ENCODE measurements at regions not wholly inside any gene's neighbourhood (a gene's known extent, or its start where the extent isn't known, plus 50 kb on each side); places are given as distances from the start of the nearest gene placed in this dataset.

DNA sequence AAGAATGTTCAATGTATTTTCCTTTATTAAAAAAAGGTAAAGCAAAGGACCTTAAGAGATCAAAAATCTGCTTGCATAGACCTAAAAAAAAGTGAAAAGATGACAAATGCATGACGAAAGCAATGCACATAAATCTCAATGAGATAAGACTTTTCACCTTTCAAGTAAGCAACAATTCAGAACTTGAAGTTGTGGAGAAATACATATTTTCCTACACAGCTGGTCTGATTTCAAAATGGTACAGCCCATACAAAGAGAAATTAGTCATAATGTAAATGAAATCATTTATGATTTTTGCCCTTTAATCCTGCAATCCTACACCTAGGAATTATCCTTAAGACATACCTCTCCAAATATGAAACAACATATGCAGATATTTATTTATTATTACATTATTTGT lies 568.0 kb downstream of the ANXA1 start:
- intact Hi-C loops (cut with DNase I): no loop called here
- no peaks in the 10 kb centered on the region for H3K9me3 ChIP-seq
- ATAC-seq (no peak), DNase-seq (no peak)
- H3K4me3 ChIP-seq: no peak overlapping the region
- no peaks in the 10 kb centered on the region for H3K36me3 ChIP-seq (ENCODE audit: insufficient read depth in 1 of 2, low read depth in 1 of 2)
- no peaks in the 10 kb centered on the region for H3K4me1 ChIP-seq
- no peaks in the 10 kb centered on the region for H3K27me3 ChIP-seq (ENCODE audit: insufficient read depth in 3 of 3, low read length in 2 of 3)
- no peak overlapping the region for H3K27ac ChIP-seq
- TF ChIP-seq CTCF (IDR thresholded peaks at IDR 0.05): no peak
- 76 to 80% (median 80%) methylated on average over 1 of the region's 1 CpG for WGBS, 3 donors

GRCh38 chr9:73720601-73721000 lies 568.9 kb downstream of the ANXA1 start:
- no peak for ATAC-seq
- intact Hi-C loops (cut with DNase I): no loop called here
- H3K9me3 ChIP-seq: no peaks in the 10 kb centered on the region
- H3K4me3 ChIP-seq: no peak overlapping the region
- no peak for DNase-seq
- no peak overlapping the region for H3K27ac ChIP-seq
- H3K27me3 ChIP-seq (ENCODE audit: insufficient read depth in 3 of 3, low read length in 2 of 3): no peaks in the 10 kb centered on the region
- TF ChIP-seq CTCF (IDR thresholded peaks at IDR 0.05): no peak
- no peaks in the 10 kb centered on the region for H3K4me1 ChIP-seq
- H3K36me3 ChIP-seq (ENCODE audit: insufficient read depth in 1 of 2, low read depth in 1 of 2): no peaks in the 10 kb centered on the region
- 67 to 73% (median 70%) methylated on average over 4 of the region's 4 CpGs for WGBS, 3 donors

- TF ChIP-seq CTCF (IDR thresholded peaks at IDR 0.05): no peak
- intact Hi-C loops (cut with DNase I): no loop called here
- Histone ChIP-seq H3K4me3 (no peak overlapping the region), H3K4me1 (no peaks in the 10 kb centered on the region), H3K27me3 (ENCODE audit: insufficient read depth in 3 of 3, low read length in 2 of 3) (no peaks in the 10 kb centered on the region), H3K9me3 (no peaks in the 10 kb centered on the region), H3K27ac (no peak overlapping the region), H3K36me3 (ENCODE audit: insufficient read depth in 1 of 2, low read depth in 1 of 2) (no peaks in the 10 kb centered on the region)
- DNase-seq (no peak), ATAC-seq (no peak)
- 65 to 74% (median 67%) methylated on average over 2 of the region's 2 CpGs for WGBS, 3 donors
These were observed 584.6 kb downstream of the ANXA1 start for GRCh38 chr9:73736270-73736669.

DNA sequence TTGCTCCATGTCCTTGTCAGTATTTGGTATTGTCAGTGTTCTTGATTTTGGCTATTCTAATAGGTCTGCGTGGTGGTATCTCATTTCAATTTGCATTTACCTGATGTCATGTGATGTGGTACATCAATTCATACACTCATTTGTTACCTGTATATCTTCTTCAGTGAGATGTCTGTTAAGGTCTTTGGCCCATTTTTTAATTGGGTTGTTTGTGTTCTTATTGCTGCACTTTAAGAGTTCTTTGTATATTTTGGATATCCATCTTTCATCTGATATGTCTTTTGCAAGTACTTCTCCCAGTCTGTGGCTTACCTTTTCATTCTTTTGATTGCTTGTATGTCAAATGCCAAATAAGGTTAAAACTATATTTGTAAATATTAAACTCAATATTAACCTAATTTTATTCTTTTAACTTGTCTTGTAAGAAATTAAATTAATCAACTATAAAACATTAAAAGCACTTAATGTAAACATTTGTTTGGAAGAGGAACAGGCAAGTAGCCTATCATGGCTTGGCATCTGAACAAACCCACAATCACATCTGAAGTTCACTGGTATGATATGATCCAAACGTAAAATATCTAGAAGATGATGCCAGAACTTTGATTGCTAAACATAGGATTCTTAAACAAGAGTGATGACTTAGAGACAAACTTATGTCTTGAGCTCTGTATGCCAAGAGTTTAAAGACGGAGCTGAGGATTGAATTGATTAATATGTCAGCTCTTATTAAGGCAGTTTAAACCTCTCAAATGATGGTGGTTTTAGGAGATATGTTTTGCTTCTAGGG lies 587.3 kb downstream of the ANXA1 start:
- intact Hi-C loops (cut with DNase I): no loop called here
- Histone ChIP-seq H3K4me3 (no peak overlapping the region), H3K27me3 (ENCODE audit: insufficient read depth in 3 of 3, low read length in 2 of 3) (no peaks in the 10 kb centered on the region), H3K36me3 (ENCODE audit: insufficient read depth in 1 of 2, low read depth in 1 of 2) (no peaks in the 10 kb centered on the region), H3K27ac (no peak overlapping the region), H3K4me1 (no peaks in the 10 kb centered on the region), H3K9me3 (no peaks in the 10 kb centered on the region)
- no peak for TF ChIP-seq CTCF (IDR thresholded peaks at IDR 0.05)
- DNase-seq (no peak), ATAC-seq (no peak)
- WGBS, 3 donors: 70 to 77% (median 77%) methylated on average over 3 of the region's 3 CpGs

GRCh38 chr9:73741316-73741715 lies 589.7 kb downstream of the ANXA1 start:
- no peak for TF ChIP-seq CTCF (IDR thresholded peaks at IDR 0.05)
- Histone ChIP-seq H3K27ac (no peak overlapping the region), H3K27me3 (ENCODE audit: insufficient read depth in 3 of 3, low read length in 2 of 3) (no peaks in the 10 kb centered on the region), H3K4me1 (no peaks in the 10 kb centered on the region), H3K36me3 (ENCODE audit: insufficient read depth in 1 of 2, low read depth in 1 of 2) (no peaks in the 10 kb centered on the region), H3K4me3 (no peak overlapping the region), H3K9me3 (no peaks in the 10 kb centered on the region)
- no peak for DNase-seq
- 59 to 61% (median 61%) methylated on average over 1 of the region's 1 CpG for WGBS, 3 donors
- no peak for ATAC-seq
- intact Hi-C loops (cut with DNase I): no loop called here

All from psoas muscle (tissue), 7 donors.